CD4-positive, alpha-beta memory T cell (primary cell): ENCODE measurements at regions not wholly inside any gene's neighbourhood (a gene's known extent, or its start where the extent isn't known, plus 50 kb on each side); places are given as distances from the start of the nearest gene placed in this dataset.
"Not testable (repeated sequence)": the region's sequence is repeated elsewhere in the genome, so short reads cannot be mapped to it uniquely, and the experiment has no call there.

Experiments
- CTCF ChIA-PET: fragments of 350-600 bp; sonication (Branson Sonifier 250); formaldehyde crosslinking; loops from one replicate; lab custom pipeline; 2021; ENCODE audit warnings: inconsistent platforms; ENCODE audit not compliant: partially characterized antibody; lab: Charles Lee
- POLR2A ChIA-PET: fragments of 350-600 bp; sonication (Branson Sonifier 250); formaldehyde crosslinking; loops from one replicate; lab custom pipeline; 2021; ENCODE audit not compliant: partially characterized antibody; lab: Charles Lee
- DNase-seq, 5 donors: peaks; one replicate each; pipeline versions ENCODE4 v3.0.0 to v3.0.0-alpha.2; 2020 to 2022; ENCODE audit warnings: mixed read lengths in 1 of 5
- H3K27ac ChIP-seq: one replicate; pipeline ENCODE4 v1.7.0; 2013; ENCODE audit warnings: low read depth, low read length
- H3K27me3 ChIP-seq: 2 replicates; pipeline ENCODE4 v1.7.0; 2013; ENCODE audit warnings: mild to moderate bottlenecking, low read length, moderate library complexity; ENCODE audit not compliant: insufficient read depth
- H3K36me3 ChIP-seq: 2 replicates; pipeline ENCODE4 v1.7.0; 2013; ENCODE audit warnings: mild to moderate bottlenecking, low read length, moderate library complexity; ENCODE audit not compliant: insufficient read depth
- H3K4me1 ChIP-seq: 2 replicates; pipeline ENCODE4 v1.7.0; 2013; ENCODE audit warnings: mild to moderate bottlenecking, low read length, moderate library complexity; ENCODE audit not compliant: insufficient read depth
- H3K4me3 ChIP-seq, 2 donors: one replicate each; pipeline ENCODE4 v1.7.0; 2013; ENCODE audit warnings: low read length in 2 of 2, mild to moderate bottlenecking in 1 of 2
- H3K9me3 ChIP-seq, 2 donors: one replicate each; pipeline ENCODE4 v1.7.0; 2013; ENCODE audit warnings: low read length in 2 of 2, control low read depth in 1 of 2; ENCODE audit not compliant: control insufficient read depth in 1 of 2
- H3K27ac Mint-ChIP-seq, 7 donors: one replicate each; pipeline ENCODE4 v1.8.0; 2020 to 2021; ENCODE audit warnings: mixed read lengths in 7 of 7, mild to moderate bottlenecking in 6 of 7, inconsistent platforms in 3 of 7, moderate library complexity in 3 of 7
- H3K27me3 Mint-ChIP-seq, 2 donors: one replicate each; pipeline ENCODE4 v1.8.0; 2020 to 2021; ENCODE audit warnings: mixed read lengths in 2 of 2
- H3K36me3 Mint-ChIP-seq, 2 donors: one replicate each; pipeline ENCODE4 v1.8.0; 2020 to 2021; ENCODE audit warnings: mixed read lengths in 2 of 2, inconsistent platforms in 1 of 2, mild to moderate bottlenecking in 1 of 2
- H3K4me1 Mint-ChIP-seq, 4 donors: one replicate each; pipeline ENCODE4 v1.8.0; 2020 to 2021; ENCODE audit warnings: mixed read lengths in 4 of 4, mild to moderate bottlenecking in 1 of 4
- H3K4me3 Mint-ChIP-seq, 8 donors: one replicate each; pipeline ENCODE4 v1.8.0; 2020 to 2021; ENCODE audit warnings: mixed read lengths in 8 of 8, mild to moderate bottlenecking in 7 of 8, moderate library complexity in 6 of 8, inconsistent platforms in 3 of 8
- H3K9me3 Mint-ChIP-seq, 8 donors: one replicate each; pipeline ENCODE4 v1.8.0; 2020 to 2021; ENCODE audit warnings: mixed read lengths in 8 of 8, mild to moderate bottlenecking in 5 of 8, inconsistent platforms in 3 of 8, moderate library complexity in 1 of 8
- intact Hi-C: fragments of 100-400 bp; cut with micrococcal nuclease; formaldehyde crosslinking; loops from one replicate; pipeline ENCODE4 v1.15.1; 2023

- H3K9me3 Mint-ChIP-seq = peaks cover 0 to 16% (median 4%) of the 10 kb centered on the region in 8 donors
- ChIA-PET CTCF (no interaction called here), POLR2A (no interaction called here)
- H3K27me3 Mint-ChIP-seq = no peaks in the 10 kb centered on the region
- H3K36me3 Mint-ChIP-seq = no peaks in the 10 kb centered on the region
- H3K36me3 ChIP-seq = no peaks in the 10 kb centered on the region
- intact Hi-C loops = no loop called here
- no peaks in the 10 kb centered on the region for H3K27me3 ChIP-seq
- H3K4me3 ChIP-seq = no peak overlapping the region
- H3K4me1 ChIP-seq = no peaks in the 10 kb centered on the region
- no peak overlapping the region for H3K27ac ChIP-seq
- no peaks in the 10 kb centered on the region for H3K9me3 ChIP-seq
- no peak for DNase-seq
- H3K4me1 Mint-ChIP-seq = no peaks in the 10 kb centered on the region
- H3K27ac Mint-ChIP-seq = no peak overlapping the region
- no peak overlapping the region for H3K4me3 Mint-ChIP-seq
Observed at GRCh38 chr13:87792878-87793277, 121.7 kb downstream of the SLITRK5 start.

GRCh38 chr13:87798536-87798935 is 127.4 kb downstream of the SLITRK5 start:
- peaks cover 0 to 12% (median 4%) of the 10 kb centered on the region in 8 donors for H3K9me3 Mint-ChIP-seq
- no peak overlapping the region for H3K4me3 ChIP-seq
- no peaks in the 10 kb centered on the region for H3K36me3 ChIP-seq
- H3K27me3 ChIP-seq = no peaks in the 10 kb centered on the region
- H3K27ac Mint-ChIP-seq = no peak overlapping the region
- H3K4me1 ChIP-seq = no peaks in the 10 kb centered on the region
- no peaks in the 10 kb centered on the region for H3K36me3 Mint-ChIP-seq
- H3K4me3 Mint-ChIP-seq = no peak overlapping the region
- intact Hi-C loops = no loop called here
- no peaks in the 10 kb centered on the region for H3K9me3 ChIP-seq
- no peaks in the 10 kb centered on the region for H3K27me3 Mint-ChIP-seq
- no peaks in the 10 kb centered on the region for H3K4me1 Mint-ChIP-seq
- DNase-seq = no peak
- CTCF ChIA-PET = no interaction called here
- H3K27ac ChIP-seq = no peak overlapping the region
- POLR2A ChIA-PET = no interaction called here

- POLR2A ChIA-PET = no interaction called here
- Histone ChIP-seq H3K36me3 (no peaks in the 10 kb centered on the region), H3K4me1 (no peaks in the 10 kb centered on the region), H3K4me3 (no peak overlapping the region), H3K27me3 (no peaks in the 10 kb centered on the region), H3K27ac (no peak overlapping the region), H3K9me3 (no peaks in the 10 kb centered on the region)
- intact Hi-C loops = no loop called here
- H3K27ac Mint-ChIP-seq = no peak overlapping the region
- H3K9me3 Mint-ChIP-seq = peaks cover 0 to 17% (median 7%) of the 10 kb centered on the region in 8 donors
- no peak overlapping the region for H3K4me3 Mint-ChIP-seq
- CTCF ChIA-PET = no interaction called here
- no peak for DNase-seq
- H3K4me1 Mint-ChIP-seq = no peaks in the 10 kb centered on the region
- H3K36me3 Mint-ChIP-seq = no peaks in the 10 kb centered on the region
- no peaks in the 10 kb centered on the region for H3K27me3 Mint-ChIP-seq
Observed at GRCh38 chr13:87810391-87810801, 139.2 kb downstream of the SLITRK5 start.

GRCh38 chr13:87810920-87811344 is 139.8 kb downstream of the SLITRK5 start:
- Mint-ChIP-seq H3K9me3 (peaks cover 0 to 17% (median 7%) of the 10 kb centered on the region in 8 donors), H3K4me1 (no peaks in the 10 kb centered on the region), H3K27me3 (no peaks in the 10 kb centered on the region), H3K27ac (no peak overlapping the region), H3K4me3 (no peak overlapping the region), H3K36me3 (no peaks in the 10 kb centered on the region)
- intact Hi-C loops = no loop called here
- H3K4me1 ChIP-seq = no peaks in the 10 kb centered on the region
- no peaks in the 10 kb centered on the region for H3K36me3 ChIP-seq
- no peak overlapping the region for H3K27ac ChIP-seq
- DNase-seq = no peak
- no peaks in the 10 kb centered on the region for H3K9me3 ChIP-seq
- no peaks in the 10 kb centered on the region for H3K27me3 ChIP-seq
- CTCF ChIA-PET = no interaction called here
- no peak overlapping the region for H3K4me3 ChIP-seq
- POLR2A ChIA-PET = no interaction called here

GRCh38 chr13:87814403-87814802 is 143.2 kb downstream of the SLITRK5 start:
- no peaks in the 10 kb centered on the region for H3K27me3 Mint-ChIP-seq
- Histone ChIP-seq H3K36me3 (no peaks in the 10 kb centered on the region), H3K27ac (no peak overlapping the region), H3K27me3 (no peaks in the 10 kb centered on the region), H3K4me1 (no peaks in the 10 kb centered on the region), H3K9me3 (no peaks in the 10 kb centered on the region), H3K4me3 (no peak overlapping the region)
- ChIA-PET CTCF (no interaction called here), POLR2A (no interaction called here)
- no peak overlapping the region for H3K27ac Mint-ChIP-seq
- no peaks in the 10 kb centered on the region for H3K4me1 Mint-ChIP-seq
- H3K36me3 Mint-ChIP-seq = no peaks in the 10 kb centered on the region
- intact Hi-C loops = no loop called here
- DNase-seq = no peak
- H3K9me3 Mint-ChIP-seq = peaks cover 0 to 17% (median 6%) of the 10 kb centered on the region in 8 donors
- no peak overlapping the region for H3K4me3 Mint-ChIP-seq

- H3K36me3 ChIP-seq = no peaks in the 10 kb centered on the region
- no peak overlapping the region for H3K27ac ChIP-seq
- no peak for DNase-seq
- POLR2A ChIA-PET = no interaction called here
- H3K4me1 Mint-ChIP-seq = no peaks in the 10 kb centered on the region
- H3K4me3 Mint-ChIP-seq = no peak overlapping the region
- H3K27me3 Mint-ChIP-seq = no peaks in the 10 kb centered on the region
- no peaks in the 10 kb centered on the region for H3K4me1 ChIP-seq
- H3K27ac Mint-ChIP-seq = no peak overlapping the region
- CTCF ChIA-PET = no interaction called here
- no peak overlapping the region for H3K4me3 ChIP-seq
- no peaks in the 10 kb centered on the region for H3K27me3 ChIP-seq
- H3K9me3 Mint-ChIP-seq = peaks cover 0 to 4% (median 2%) of the 10 kb centered on the region in 8 donors
- intact Hi-C loops = no loop called here
- no peaks in the 10 kb centered on the region for H3K9me3 ChIP-seq
- H3K36me3 Mint-ChIP-seq = no peaks in the 10 kb centered on the region
Observed at GRCh38 chr13:87820241-87820640, 149.1 kb downstream of the SLITRK5 start.

- Mint-ChIP-seq H3K36me3 (no peaks in the 10 kb centered on the region), H3K27me3 (no peaks in the 10 kb centered on the region), H3K9me3 (peaks cover 0 to 4% (median 2%) of the 10 kb centered on the region in 8 donors), H3K27ac (no peak overlapping the region), H3K4me3 (no peak overlapping the region), H3K4me1 (no peaks in the 10 kb centered on the region)
- Histone ChIP-seq H3K4me1 (no peaks in the 10 kb centered on the region), H3K9me3 (no peaks in the 10 kb centered on the region), H3K4me3 (no peak overlapping the region), H3K27me3 (no peaks in the 10 kb centered on the region), H3K27ac (no peak overlapping the region), H3K36me3 (no peaks in the 10 kb centered on the region)
- ChIA-PET CTCF (no interaction called here), POLR2A (no interaction called here)
- intact Hi-C loops = no loop called here
- DNase-seq = no peak
Observed at GRCh38 chr13:87821512-87821911, 150.3 kb downstream of the SLITRK5 start.

- H3K27ac Mint-ChIP-seq, H3K36me3 ChIP-seq, CTCF ChIA-PET, H3K4me3 ChIP-seq, POLR2A ChIA-PET, H3K9me3 Mint-ChIP-seq, DNase-seq, H3K27ac ChIP-seq, H3K27me3 Mint-ChIP-seq, H3K27me3 ChIP-seq, H3K4me1 ChIP-seq, intact Hi-C loops, H3K9me3 ChIP-seq, H3K4me1 Mint-ChIP-seq, H3K4me3 Mint-ChIP-seq, H3K36me3 Mint-ChIP-seq: not testable (repeated sequence)
Observed at GRCh38 chr13:87826301-87826700, 155.1 kb downstream of the SLITRK5 start.
